GM18508 (cell line): ENCODE measurements at regions not wholly inside any gene's neighbourhood (a gene's known extent, or its start where the extent isn't known, plus 50 kb on each side); places are given as distances from the start of the nearest gene placed in this dataset.
"Not testable (repeated sequence)": the region's sequence is repeated elsewhere in the genome, so short reads cannot be mapped to it uniquely, and the experiment has no call there.

ENCODE experiments used
- ATAC-seq: cut with Tn5 transposase; IDR thresholded peaks from one replicate; pipeline ENCODE4 v1.9.1; 2021; ENCODE audit warnings: moderate number of reproducible peaks; ENCODE audit not compliant: insufficient read depth, unreplicated experiment

- not testable (repeated sequence) for ATAC-seq
Measured at GRCh38 chr17:26936645-26937044, 357.3 kb upstream of the WSB1 start.

DNA sequence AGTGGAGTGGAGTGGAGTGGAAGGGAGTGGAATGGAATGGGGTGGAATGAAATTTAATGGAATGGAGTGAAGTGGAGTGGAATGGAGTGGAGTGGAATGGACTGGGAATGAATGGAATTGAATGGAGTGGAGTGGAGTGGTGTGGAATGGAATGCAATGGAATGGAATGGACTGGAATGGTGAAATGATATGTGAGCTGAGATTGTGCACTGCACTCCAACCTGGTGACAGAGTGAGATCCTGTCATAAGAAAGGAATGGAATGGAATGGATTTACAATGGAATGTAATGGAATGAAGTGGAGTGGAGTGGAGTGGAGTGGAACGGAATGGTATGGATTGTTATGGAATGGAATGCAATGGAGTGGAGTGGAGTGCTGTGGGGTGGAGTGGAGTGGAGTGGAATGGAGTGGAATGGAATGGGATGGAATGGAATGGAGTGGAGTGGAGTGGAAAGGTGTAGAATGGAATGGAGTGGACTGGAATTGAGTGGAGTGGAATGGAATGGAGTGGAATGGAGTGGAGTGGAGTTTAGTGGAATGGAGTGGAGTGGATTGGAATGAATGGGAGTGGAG is 356.1 kb upstream of the WSB1 start:
- ATAC-seq: not testable (repeated sequence)

DNA sequence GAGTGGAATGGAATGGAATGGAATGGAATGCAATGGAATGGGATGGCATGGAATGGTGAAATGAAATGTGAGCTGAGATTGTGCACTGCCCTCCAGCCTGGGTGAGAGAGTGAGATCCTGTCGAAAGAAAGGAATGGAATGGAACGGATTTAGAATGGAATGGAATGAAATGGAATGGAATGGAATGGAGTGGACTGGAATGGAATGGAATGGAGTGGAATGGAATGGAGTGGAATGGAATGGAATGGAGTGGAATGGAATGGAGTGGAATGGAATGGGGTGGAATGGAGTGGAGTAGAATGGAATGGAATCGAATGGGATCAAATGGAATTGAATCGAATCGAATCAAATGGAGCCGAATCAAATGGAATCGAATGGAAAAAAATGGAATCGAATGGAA is 354.2 kb upstream of the WSB1 start:
- not testable (repeated sequence) for ATAC-seq

DNA sequence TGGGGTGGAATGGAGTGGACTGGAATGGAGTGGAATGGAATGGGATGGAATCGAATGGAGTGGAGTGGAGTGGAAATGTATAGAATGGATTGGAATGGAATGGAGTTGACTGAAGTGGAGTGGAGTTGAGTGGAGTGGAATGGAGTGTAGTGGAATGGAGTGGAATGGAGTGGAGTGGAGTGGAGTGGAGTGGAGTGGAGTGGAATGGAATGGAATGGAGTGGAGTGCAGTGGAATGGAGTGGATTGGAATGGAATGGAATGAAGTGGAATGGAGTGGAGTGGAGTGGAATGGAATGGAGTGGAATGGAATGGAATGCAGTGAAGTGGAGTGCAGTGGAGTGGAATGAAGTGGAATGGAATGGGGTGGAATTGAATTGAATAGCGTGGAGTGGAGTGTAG is 353.3 kb upstream of the WSB1 start:
- ATAC-seq: not testable (repeated sequence)

- ATAC-seq: no peak
Measured at GRCh38 chr17:26962255-26963162, 331.4 kb upstream of the WSB1 start.

GRCh38 chr17:26963163-26963503 is 330.8 kb upstream of the WSB1 start:
- no peak for ATAC-seq

GRCh38 chr17:26965898-26966624 is 327.9 kb upstream of the WSB1 start:
- not testable (repeated sequence) for ATAC-seq

DNA sequence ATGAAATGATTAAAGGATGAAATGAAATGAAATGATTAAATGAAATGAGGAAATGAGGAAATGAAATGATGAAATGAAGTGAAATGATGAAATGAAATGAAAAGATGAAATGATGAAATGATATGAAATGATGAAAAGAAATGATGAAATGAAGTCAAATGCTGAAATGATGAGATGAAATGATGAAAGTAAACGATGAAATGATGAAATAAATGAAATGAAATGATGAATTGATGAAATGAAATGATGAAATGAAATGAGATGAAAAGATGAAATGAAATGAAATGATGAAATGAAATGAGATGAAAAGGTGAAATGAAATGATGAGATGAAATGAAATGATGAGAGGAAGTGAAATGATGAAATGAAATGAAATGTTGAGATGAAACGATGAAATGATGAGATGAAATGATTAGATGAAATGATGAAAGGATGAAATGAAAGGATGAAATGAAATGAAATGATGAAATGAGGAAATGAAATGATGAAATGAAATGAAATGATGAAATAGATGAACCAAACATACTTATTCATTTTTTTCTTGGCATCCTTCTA is 327.2 kb upstream of the WSB1 start:
- ATAC-seq: not testable (repeated sequence)

- not testable (repeated sequence) for ATAC-seq
Measured at GRCh38 chr17:26981845-26982425, 312.0 kb upstream of the WSB1 start.

DNA sequence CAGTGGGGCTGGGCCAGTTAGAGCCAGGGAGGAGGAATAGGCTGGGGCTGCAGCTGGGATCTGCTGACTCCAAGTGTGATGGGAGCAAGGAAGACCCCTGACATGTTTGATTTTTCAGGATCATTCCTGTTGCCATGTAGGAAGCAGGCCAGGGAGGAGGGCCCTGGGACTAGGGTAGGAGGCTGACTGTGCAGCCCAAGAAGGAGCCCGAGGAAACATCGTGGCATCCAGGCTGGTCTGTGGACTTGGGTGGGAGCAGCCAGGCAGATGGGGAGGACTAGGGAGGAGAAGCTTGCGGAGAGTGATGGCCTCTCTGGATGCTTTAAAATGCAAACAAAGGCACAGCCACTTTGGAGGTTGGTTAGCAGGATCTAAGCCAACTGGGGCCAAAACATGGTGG is 311.4 kb upstream of the WSB1 start:
- ATAC-seq: not testable (repeated sequence)

- ATAC-seq: not testable (repeated sequence)
Measured at GRCh38 chr17:26987851-26988250, 306.1 kb upstream of the WSB1 start.

GRCh38 chr17:26994648-26995047 is 299.3 kb upstream of the WSB1 start:
- ATAC-seq: not testable (repeated sequence)

GRCh38 chr17:26996146-26996916 is 297.6 kb upstream of the WSB1 start:
- not testable (repeated sequence) for ATAC-seq

DNA sequence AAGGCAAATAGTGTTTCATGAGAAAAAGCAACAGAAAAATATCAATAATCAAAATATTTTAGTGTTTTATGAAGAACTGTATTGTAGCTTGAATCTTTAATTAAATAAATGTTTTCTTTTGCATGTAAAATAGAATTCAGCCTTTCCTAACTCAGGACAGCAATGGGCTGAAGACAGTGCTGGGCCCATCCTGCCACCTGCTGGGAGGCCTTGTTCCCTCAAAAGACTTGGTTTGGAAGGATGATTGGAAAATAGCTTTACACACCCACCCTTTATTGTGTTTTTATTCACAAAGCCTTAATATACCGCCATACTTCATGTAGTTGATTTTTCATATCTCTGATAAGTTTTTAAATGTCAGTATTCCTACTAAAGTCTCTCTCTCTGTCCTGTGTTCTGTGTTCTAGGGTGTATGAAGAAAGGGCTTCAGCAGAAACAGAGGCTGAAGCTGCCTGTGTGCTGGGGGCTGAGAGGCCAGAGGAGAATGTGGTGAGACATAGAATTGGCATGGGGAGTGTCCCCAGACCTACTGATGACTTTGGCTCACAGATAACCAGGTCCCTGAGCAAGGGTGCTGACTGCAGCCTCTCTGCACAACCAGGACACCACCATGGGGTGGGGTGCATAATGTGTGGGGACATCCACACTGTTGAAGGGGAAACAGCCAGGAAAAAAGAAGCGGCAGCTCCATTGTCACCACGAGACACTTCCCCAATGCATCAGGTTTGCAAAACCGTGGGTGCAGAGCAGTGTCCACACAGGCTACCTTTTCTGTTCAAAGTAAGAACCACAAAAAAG is 286.0 kb upstream of the WSB1 start:
- ATAC-seq: not testable (repeated sequence)

GRCh38 chr17:27009087-27009486 is 284.8 kb upstream of the WSB1 start:
- no peak for ATAC-seq

GRCh38 chr17:27010138-27010537 is 283.8 kb upstream of the WSB1 start:
- ATAC-seq: not testable (repeated sequence)

- ATAC-seq: not testable (repeated sequence)
Measured at GRCh38 chr17:27030552-27030951, 263.4 kb upstream of the WSB1 start.

DNA sequence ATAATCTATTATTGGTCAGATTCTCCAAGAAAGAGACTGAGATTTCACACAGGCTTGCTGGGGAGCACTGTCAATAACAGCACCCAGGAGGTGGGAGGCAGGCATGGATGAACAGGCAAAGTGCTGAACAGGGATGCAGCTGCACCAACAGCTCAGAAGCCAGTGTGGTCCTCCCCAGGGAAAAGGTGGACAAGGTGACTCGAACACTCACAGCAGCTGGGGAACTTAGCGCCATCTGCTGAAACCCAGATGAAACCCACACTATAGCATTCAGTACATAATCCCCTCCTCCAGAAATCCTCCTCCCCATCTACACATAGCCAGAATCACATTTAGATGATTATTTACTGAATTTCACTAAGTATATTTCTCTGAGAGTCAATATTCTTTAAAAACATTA is 255.2 kb upstream of the WSB1 start:
- ATAC-seq: no peak

GRCh38 chr17:27045039-27045438 is 248.9 kb upstream of the WSB1 start:
- not testable (repeated sequence) for ATAC-seq
